ENCODE measurements at regions not wholly inside any gene's neighbourhood (a gene's known extent, or its start where the extent isn't known, plus 50 kb on each side); places are given as distances from the start of the nearest gene placed in this dataset.

DNA sequence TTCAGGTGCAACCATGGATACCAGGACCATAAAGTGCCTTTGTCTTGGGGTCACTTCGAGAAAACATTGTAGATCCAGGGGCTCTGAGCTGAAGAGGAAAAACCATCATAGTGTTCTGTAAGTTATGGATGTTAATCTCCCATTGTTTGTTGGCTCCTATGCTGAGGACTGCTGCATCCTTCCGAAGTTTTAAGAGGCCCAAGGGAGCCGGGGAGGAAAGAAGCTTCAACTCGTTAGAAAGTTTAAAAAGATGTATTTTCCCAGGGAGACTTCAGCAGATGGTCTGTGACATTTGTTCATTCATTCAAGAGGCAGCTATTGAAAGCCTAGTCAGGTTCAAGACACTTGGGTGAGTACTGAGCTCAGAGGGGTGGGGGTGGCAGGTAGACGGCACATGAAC, 378.8 kb upstream of the TBX3 start:
- TF ChIP-seq POLR2A (IDR thresholded peaks at IDR 0.05), result no peak
- TF ChIP-seq, protein P1, sequence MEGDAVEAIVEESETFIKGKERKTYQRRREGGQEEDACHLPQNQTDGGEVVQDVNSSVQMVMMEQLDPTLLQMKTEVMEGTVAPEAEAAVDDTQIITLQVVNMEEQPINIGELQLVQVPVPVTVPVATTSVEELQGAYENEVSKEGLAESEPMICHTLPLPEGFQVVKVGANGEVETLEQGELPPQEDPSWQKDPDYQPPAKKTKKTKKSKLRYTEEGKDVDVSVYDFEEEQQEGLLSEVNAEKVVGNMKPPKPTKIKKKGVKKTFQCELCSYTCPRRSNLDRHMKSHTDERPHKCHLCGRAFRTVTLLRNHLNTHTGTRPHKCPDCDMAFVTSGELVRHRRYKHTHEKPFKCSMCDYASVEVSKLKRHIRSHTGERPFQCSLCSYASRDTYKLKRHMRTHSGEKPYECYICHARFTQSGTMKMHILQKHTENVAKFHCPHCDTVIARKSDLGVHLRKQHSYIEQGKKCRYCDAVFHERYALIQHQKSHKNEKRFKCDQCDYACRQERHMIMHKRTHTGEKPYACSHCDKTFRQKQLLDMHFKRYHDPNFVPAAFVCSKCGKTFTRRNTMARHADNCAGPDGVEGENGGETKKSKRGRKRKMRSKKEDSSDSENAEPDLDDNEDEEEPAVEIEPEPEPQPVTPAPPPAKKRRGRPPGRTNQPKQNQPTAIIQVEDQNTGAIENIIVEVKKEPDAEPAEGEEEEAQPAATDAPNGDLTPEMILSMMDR (IDR thresholded peaks at IDR 0.05 in 4 of 5, conservative IDR thresholded peaks at IDR 0.05 in 1 of 5), result no peak

Measured in gastrocnemius medialis (tissue), 4 donors.